Fibroblast of villous mesenchyme (primary cell): ENCODE measurements at regions not wholly inside any gene's neighbourhood (a gene's known extent, or its start where the extent isn't known, plus 50 kb on each side); places are given as distances from the start of the nearest gene placed in this dataset.

Experiments used
- DNase-seq: peaks from one replicate; pipeline ENCODE4 v3.0.0-alpha.2; 2010; ENCODE audit warnings: low read depth
- H3K4me3 ChIP-seq: 2 replicates; pipeline ENCODE4 v1.5.1; 2011; ENCODE audit warnings: low read depth, mild to moderate bottlenecking, low read length
- TF ChIP-seq, protein P1 (sequence below): IDR thresholded peaks from 2 replicates; pipeline ENCODE4 v1.5.1; 2012; ENCODE audit warnings: low read depth, mild to moderate bottlenecking, low read length; ENCODE audit not compliant: insufficient read depth

DNA sequence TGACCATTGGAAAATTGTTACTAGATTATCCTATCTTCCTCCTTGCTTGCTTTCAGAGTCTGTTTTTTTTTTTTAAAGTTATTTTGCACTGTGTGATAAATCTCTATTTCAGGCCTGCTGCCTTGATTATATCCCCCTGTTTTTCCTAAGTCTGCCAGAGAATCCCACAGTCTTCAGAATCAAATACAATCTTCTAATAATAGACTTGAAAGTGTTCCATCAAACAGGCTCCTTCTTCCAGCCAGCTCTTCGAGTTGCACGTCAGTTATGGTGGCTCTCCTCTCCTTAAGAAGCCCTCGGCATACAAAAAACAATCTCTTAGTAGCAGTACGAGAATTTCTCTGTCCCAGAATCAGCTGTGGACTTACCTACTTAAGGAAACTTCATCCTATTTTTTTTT, 92.9 kb upstream of the NOX3 start:
- H3K4me3 ChIP-seq, result no peak overlapping the region
- no peak for DNase-seq
- TF ChIP-seq, protein P1, sequence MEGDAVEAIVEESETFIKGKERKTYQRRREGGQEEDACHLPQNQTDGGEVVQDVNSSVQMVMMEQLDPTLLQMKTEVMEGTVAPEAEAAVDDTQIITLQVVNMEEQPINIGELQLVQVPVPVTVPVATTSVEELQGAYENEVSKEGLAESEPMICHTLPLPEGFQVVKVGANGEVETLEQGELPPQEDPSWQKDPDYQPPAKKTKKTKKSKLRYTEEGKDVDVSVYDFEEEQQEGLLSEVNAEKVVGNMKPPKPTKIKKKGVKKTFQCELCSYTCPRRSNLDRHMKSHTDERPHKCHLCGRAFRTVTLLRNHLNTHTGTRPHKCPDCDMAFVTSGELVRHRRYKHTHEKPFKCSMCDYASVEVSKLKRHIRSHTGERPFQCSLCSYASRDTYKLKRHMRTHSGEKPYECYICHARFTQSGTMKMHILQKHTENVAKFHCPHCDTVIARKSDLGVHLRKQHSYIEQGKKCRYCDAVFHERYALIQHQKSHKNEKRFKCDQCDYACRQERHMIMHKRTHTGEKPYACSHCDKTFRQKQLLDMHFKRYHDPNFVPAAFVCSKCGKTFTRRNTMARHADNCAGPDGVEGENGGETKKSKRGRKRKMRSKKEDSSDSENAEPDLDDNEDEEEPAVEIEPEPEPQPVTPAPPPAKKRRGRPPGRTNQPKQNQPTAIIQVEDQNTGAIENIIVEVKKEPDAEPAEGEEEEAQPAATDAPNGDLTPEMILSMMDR, result no peak

DNA sequence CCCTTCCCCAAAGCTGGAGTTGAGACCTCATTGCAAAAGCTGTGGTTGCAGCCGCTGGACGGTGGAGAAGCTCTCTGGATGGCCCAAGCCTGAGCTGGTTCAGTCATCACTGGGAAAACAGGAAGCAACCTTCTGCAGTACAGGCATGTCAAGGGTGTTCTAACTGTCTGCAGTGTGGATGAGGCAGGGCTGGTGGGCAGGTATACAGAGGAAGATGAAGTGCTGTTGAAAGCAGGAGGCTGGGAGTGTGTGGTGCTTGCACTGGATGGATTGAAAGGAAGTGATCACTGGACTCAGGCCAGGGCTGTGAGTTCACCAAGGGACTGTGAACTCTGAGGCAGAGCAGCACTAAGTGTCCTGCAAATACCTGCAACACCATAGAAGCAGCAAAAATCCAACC, 89.0 kb upstream of the NOX3 start:
- no peak overlapping the region for H3K4me3 ChIP-seq
- DNase-seq, result no peak
- TF ChIP-seq, protein P1, result no peak

DNA sequence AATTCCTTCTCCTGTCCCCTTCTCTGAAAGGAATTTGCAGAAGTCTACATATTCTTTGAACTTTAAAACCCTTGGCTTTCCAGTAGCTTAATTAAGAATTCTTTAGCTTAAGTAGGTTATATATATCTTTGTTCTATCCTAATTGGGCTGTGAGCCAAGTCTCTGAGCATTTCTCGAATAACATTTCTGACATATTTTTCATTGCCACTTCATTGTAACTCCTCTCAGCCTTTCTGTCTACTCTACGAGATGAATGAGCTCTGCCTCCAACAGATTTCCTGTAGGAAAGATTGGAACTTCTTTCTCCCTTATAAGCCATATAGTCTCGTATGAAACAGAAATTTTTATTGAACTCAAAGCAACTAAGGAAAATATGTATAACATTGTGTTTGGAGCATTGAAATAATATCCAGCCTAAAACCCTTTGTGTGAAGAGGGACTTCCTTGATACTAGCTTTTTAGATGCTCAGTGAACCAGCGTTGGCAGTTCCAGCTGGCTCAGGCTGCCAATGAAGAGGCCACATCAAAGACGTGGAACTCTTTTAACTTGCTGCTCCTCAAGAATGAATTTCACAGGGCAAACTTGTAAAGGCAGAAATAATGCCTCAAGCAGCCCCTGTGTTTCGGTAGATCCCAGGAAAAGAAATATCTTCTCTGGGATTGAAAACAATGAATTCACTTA, 87.7 kb upstream of the NOX3 start:
- TF ChIP-seq, protein P1, result no peak
- no peak overlapping the region for H3K4me3 ChIP-seq
- no peak for DNase-seq

DNA sequence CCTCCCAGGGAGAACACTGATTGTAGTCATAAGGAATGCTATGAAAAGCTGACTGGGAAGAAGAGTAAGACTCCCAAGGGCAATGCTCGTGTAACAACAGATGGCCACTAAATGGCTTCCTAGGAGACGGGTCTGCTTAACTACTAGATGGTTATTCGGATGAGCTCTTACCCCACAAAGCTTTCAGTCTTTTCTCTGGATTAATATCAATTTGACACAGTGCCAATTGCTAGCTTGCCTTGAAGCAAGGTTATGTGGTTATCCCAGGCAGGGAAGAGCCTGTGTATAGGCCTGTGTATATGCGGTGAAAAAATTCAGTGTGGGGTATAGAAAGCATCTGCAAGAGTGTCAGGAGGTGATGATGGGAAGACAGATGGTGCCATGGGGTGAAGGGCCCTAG, 86.4 kb upstream of the NOX3 start:
- no peak for DNase-seq
- TF ChIP-seq, protein P1, result no peak
- no peak overlapping the region for H3K4me3 ChIP-seq

DNA sequence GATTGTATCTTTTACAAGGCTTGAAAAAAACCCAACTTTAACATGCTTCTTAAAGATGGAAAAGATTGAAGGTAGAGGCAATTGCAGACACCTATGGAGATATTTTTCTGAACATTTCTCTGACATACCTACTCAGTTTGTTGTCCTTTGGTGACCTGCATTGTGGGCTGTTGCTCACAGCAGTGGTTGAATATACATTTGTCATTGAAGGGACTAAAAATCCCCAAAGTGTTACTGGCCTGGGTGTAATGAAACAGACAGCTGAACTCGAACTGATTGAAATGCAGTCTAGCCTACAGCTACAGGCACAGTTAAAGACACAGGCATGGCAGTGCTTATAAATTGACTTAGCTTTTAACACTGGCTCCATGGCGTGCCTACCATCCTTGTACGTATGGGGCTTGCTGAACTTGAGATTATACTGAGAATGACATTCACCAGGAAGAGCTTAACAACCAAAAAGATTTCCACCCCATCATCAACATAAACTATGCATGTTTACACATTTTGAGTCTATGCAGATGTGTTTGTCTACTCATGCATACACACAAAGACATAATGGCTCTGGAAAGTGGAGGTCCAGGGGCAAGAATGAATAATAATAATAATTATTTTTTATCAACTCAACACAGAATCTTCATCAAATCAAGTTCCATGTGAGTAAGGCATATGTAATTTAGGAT, 83.2 kb upstream of the NOX3 start:
- DNase-seq, result no peak
- TF ChIP-seq, protein P1, result no peak
- H3K4me3 ChIP-seq, result no peak overlapping the region

DNA sequence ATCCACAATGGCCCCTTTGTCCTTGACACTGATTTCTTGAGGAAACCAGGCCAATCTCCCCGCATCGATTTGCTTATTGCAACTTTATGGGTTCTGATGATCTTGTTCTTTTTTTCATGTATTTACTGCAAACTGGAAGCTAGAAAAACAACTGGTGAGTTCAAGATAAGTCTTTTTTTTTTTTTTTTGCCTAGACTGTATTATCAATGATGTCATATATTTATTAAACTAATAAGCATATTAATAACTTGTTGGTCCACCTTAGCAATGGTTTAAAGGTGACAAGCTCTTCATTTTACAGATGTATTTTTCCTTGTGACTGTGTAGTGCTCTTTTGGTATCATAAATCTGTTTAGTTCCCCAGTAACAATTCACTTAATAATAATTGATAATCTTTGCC, 79.0 kb upstream of the NOX3 start:
- TF ChIP-seq, protein P1, result no peak

More for the DNA sequence above, 79.0 kb upstream of the NOX3 start:
- DNase-seq, result no peak
- H3K4me3 ChIP-seq, result no peak overlapping the region
